K562 (cell line): ENCODE measurements at regions not wholly inside any gene's neighbourhood (a gene's known extent, or its start where the extent isn't known, plus 50 kb on each side); places are given as distances from the start of the nearest gene placed in this dataset.

Source experiments
- ATAC-seq: fragments of 200-7000 bp; cut with Tn5 transposase; 3 replicates; pipeline ENCODE4 v1.9.1; 2020; ENCODE audit warnings: moderate library complexity
- BruUV-seq: library from RNA; stranded (reverse); fragments of 400-500 nt; replicated peaks from 2 replicates; lab custom pipeline; 2021; lab: Mats Ljungman, UMichigan
- CTCF ChIA-PET: fragments of 300-600 bp; formaldehyde crosslinking; extraction: SDS; loops from one replicate; lab custom pipeline; 2021; ENCODE audit warnings: low intra/inter-chr PET ratio; lab: Yijun Ruan, JAX
- POLR2A ChIA-PET: fragments of 300-600, 350-650 bp; sonication (Branson Sonifier 250); formaldehyde crosslinking; extraction: SDS; loops from one replicate; lab custom pipeline; 2021; ENCODE audit warnings: antibody characterized with exemption, inconsistent platforms; lab: Yijun Ruan, JAX
- DNase-seq, 4 experiments: peaks; one replicate each; pipeline versions ENCODE4 v3.0.0 to v3.0.0-alpha.2; 2011 to 2018; ENCODE audit warnings: low spot score in 3 of 4, mixed read lengths in 3 of 4; ENCODE audit errors: extremely low read depth in 1 of 4
- FAIRE-seq: peaks from 2 replicates; lab custom pipeline; 2011; peaks lifted over from hg19 to GRCh38; lab: Jason Lieb, UNC
- H2AFZ ChIP-seq: 2 replicates; pipeline ENCODE4 v1.6.0; 2011; ENCODE audit warnings: low read depth, low read length, control low read depth, inconsistent platforms
- H3K27ac ChIP-seq: fragments of 200-600 bp; 3 replicates; pipeline ENCODE4 v1.8.0; 2011; ENCODE audit warnings: low read depth, mild to moderate bottlenecking, control low read depth, inconsistent platforms, low read length, moderate library complexity, mixed read lengths; ENCODE audit errors: extremely low read depth
- H3K27me3 ChIP-seq, 2 experiments: fragments of 300-600 bp in 1 of 2; 2 replicates in 1 of 2; 3 replicates in 1 of 2; pipeline versions ENCODE4 v1.6.0 to v1.8.0; 2011; ENCODE audit warnings: inconsistent platforms in 2 of 2, low read length in 2 of 2, mild to moderate bottlenecking in 1 of 2, mixed read lengths in 1 of 2, moderate library complexity in 1 of 2; ENCODE audit not compliant: control insufficient read depth in 2 of 2, insufficient read depth in 2 of 2
- H3K36me3 ChIP-seq: fragments of 300-600 bp; 3 replicates; pipeline ENCODE4 v1.8.0; 2011; ENCODE audit warnings: mild to moderate bottlenecking, low read length, inconsistent platforms; ENCODE audit not compliant: control insufficient read depth, insufficient read depth
- H3K4me1 ChIP-seq, 2 experiments: fragments of 200-600 bp in 1 of 2; replicated peaks in 1 of 2; 2 replicates in 1 of 2; 3 replicates in 1 of 2; pipeline versions ENCODE4 v1.5.1 to v1.8.0; 2011; ENCODE audit warnings: inconsistent platforms in 2 of 2, low read length in 2 of 2, mild to moderate bottlenecking in 1 of 2, mixed read lengths in 1 of 2, moderate library complexity in 1 of 2; ENCODE audit not compliant: control insufficient read depth in 2 of 2, insufficient read depth in 2 of 2
- H3K4me2 ChIP-seq: 2 replicates; pipeline ENCODE4 v1.6.1; 2011; ENCODE audit warnings: low read length, control low read depth, inconsistent platforms, mixed read lengths; ENCODE audit not compliant: insufficient read depth
- H3K4me3 ChIP-seq: fragments of 200-600 bp; sonication (generic), shearing (Covaris generic); 2 replicates; pipeline ENCODE4 v1.5.1; 2016; ENCODE audit warnings: control low read depth, inconsistent platforms
- H3K79me2 ChIP-seq: fragments of 200-600 bp; 3 replicates; pipeline ENCODE4 v1.8.0; 2011; ENCODE audit warnings: low read length, inconsistent platforms; ENCODE audit not compliant: control insufficient read depth, insufficient read depth
- H3K9ac ChIP-seq, 2 experiments: 2 replicates each; pipeline versions ENCODE4 v1.6.0 to v1.6.1; 2011; ENCODE audit warnings: low read depth in 2 of 2, low read length in 2 of 2, control low read depth in 1 of 2, inconsistent platforms in 1 of 2, mild to moderate bottlenecking in 1 of 2, mixed read lengths in 1 of 2; ENCODE audit not compliant: insufficient read depth in 1 of 2
- H3K9me1 ChIP-seq: one replicate; pipeline ENCODE4 v1.6.0; 2011; ENCODE audit warnings: inconsistent platforms, mild to moderate bottlenecking, low read length, moderate library complexity; ENCODE audit not compliant: control insufficient read depth, insufficient read depth
- H3K9me3 ChIP-seq: replicated peaks from 2 replicates; pipeline ENCODE4 v1.5.1; 2011; ENCODE audit warnings: low read depth, low read length, inconsistent platforms; ENCODE audit not compliant: control insufficient read depth, insufficient read depth
- H4K20me1 ChIP-seq: replicated peaks from 2 replicates; pipeline ENCODE4 v1.6.1; 2011; ENCODE audit warnings: low read length, inconsistent platforms, mixed read lengths; ENCODE audit not compliant: control insufficient read depth, insufficient read depth
- ATF7 ChIP-seq: fragments of 450-650 bp; IDR thresholded peaks from 2 replicates; pipeline ENCODE4 v1.7.1; 2014; ENCODE audit warnings: mild to moderate bottlenecking, moderate library complexity
- CREM ChIP-seq: IDR thresholded peaks from 2 replicates; pipeline ENCODE4 v1.6.1; 2014; ENCODE audit warnings: antibody characterized with exemption, low read depth
- E2F8 ChIP-seq: fragments of 450-650 bp; IDR thresholded peaks from 2 replicates; pipeline ENCODE4 v1.7.1; 2018; ENCODE audit warnings: mild to moderate bottlenecking, low read depth; ENCODE audit not compliant: partially characterized antibody
- ETV5 ChIP-seq: sonication (generic); formaldehyde crosslinking; IDR thresholded peaks from 2 replicates; pipeline ENCODE4 v1.4.0; 2020; ENCODE audit warnings: low read depth, mild to moderate bottlenecking, missing genetic modification reagents
- GABPA ChIP-seq: fragments of 200-800 bp; sonication (Bioruptor generic); conservative IDR thresholded peaks from 2 replicates; pipeline ENCODE4 v1.6.1; 2016; ENCODE audit warnings: low read depth, missing genetic modification characterization, missing compliant biosample characterization
- JUND ChIP-seq, 2 experiments: IDR thresholded peaks; 2 replicates in 1 of 2; 3 replicates in 1 of 2; pipeline ENCODE4 v1.6.1; 2011; ENCODE audit warnings: borderline replicate concordance in 2 of 2, low read depth in 2 of 2, low read length in 2 of 2, improper control_type of control experiment in 1 of 2, missing biosample characterization in 1 of 2, missing genetic modification characterization in 1 of 2, missing genetic modification reagents in 1 of 2
- MAFG ChIP-seq: fragments of 450-650 bp; conservative IDR thresholded peaks from 2 replicates; pipeline ENCODE4 v1.6.1; 2016; ENCODE audit warnings: missing genetic modification characterization, missing compliant biosample characterization
- SPI1 ChIP-seq: IDR thresholded peaks from 2 replicates; pipeline ENCODE4 v1.6.1; 2011; ENCODE audit warnings: low read depth, low read length, control low read depth, borderline replicate concordance
- ZFP36 ChIP-seq: fragments of 150-350 bp; IDR thresholded peaks from 2 replicates; pipeline ENCODE4 v1.6.1; 2018; ENCODE audit warnings: low read length, low read depth; ENCODE audit not compliant: partially characterized antibody
- ZNF174 ChIP-seq: fragments of 250-450 bp; sonication (Bioruptor Pico); IDR thresholded peaks from 2 replicates; pipeline ENCODE4 v1.4.0; 2020; ENCODE audit warnings: mild to moderate bottlenecking
- ZNF57 ChIP-seq: fragments of 450-650 bp; formaldehyde crosslinking; IDR thresholded peaks from 2 replicates; pipeline ENCODE4 v1.4.0; 2020; ENCODE audit warnings: mild to moderate bottlenecking, moderate library complexity
- WGBS: fragments of 100-300 bp; shearing (Covaris generic); methylation state at CpG from one replicate; pipeline ENCODE4 v1.1.6; 2016; ENCODE audit warnings: low coverage, mixed read lengths; ENCODE audit not compliant: insufficient coverage; ENCODE audit errors: missing lambda C conversion rate; 5-methylcytosine and 5-hydroxymethylcytosine counted together
- in situ Hi-C: fragments of 300-500 bp; cut with MboI; formaldehyde crosslinking; loops from 4 replicates; pipeline ENCODE4 v1.15.0; 2018; ENCODE audit warnings: inconsistent platforms, mixed read lengths
- intact Hi-C: fragments of 100-400 bp; cut with micrococcal nuclease; formaldehyde crosslinking; loops from 2 replicates; pipeline ENCODE4 v1.14.2; 2022
- TF ChIP-seq, protein P1 (sequence below): fragments of 450-650 bp; IDR thresholded peaks from 2 replicates; pipeline ENCODE4 v1.6.1; 2016; ENCODE audit warnings: missing biosample characterization, missing genetic modification characterization
- TF ChIP-seq, protein P2 (sequence below): fragments of 250-450 bp; sonication (Bioruptor Pico); IDR thresholded peaks from 2 replicates; pipeline ENCODE4 v1.5.0; 2021

DNA sequence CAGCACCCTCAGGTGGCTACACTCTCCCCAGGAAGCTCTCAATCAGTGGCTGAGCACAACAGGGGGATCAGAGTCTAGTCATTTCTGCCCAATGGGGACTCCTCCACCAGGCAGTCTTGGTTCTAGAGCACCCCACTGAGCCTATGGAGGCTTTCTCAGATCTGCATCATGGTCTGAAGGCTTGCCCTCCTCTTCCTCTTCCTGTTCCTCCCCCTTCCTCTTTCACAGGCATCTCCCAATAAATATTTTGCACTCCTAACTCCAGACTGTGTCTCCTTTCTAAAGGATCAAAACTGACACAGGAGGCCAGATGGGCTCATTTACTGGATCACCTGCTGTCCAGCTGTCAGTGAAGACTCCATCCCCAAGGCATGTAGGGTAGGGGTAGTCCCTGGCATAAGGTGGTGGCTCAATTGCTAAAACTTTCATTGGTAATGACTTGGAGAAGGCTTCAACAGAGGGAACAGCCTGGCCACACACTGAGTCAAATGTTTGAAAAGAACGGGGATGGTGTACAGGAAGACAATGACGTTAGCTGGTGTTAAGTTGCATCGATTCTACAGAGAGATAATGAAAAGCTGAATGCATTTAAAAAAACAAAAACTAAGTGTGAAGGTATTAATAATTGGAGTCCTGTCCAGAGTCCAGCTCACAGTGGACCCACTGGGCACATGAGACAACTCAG lies 84.2 kb upstream of the SLC2A1 start:
- CTCF ChIA-PET = interaction anchor here (0.6 kb wide), 1 partner anchor 1005 kb away, joined by 3 read pairs; no protein-coding TSS in a partner anchor
- TF ChIP-seq ZNF174 = no peak
- TF ChIP-seq, protein P1, sequence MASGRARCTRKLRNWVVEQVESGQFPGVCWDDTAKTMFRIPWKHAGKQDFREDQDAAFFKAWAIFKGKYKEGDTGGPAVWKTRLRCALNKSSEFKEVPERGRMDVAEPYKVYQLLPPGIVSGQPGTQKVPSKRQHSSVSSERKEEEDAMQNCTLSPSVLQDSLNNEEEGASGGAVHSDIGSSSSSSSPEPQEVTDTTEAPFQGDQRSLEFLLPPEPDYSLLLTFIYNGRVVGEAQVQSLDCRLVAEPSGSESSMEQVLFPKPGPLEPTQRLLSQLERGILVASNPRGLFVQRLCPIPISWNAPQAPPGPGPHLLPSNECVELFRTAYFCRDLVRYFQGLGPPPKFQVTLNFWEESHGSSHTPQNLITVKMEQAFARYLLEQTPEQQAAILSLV = no peak
- TF ChIP-seq ZFP36 = peak; percentile 6
- peak; percentile 38 for TF ChIP-seq CREM
- TF ChIP-seq, protein P2, sequence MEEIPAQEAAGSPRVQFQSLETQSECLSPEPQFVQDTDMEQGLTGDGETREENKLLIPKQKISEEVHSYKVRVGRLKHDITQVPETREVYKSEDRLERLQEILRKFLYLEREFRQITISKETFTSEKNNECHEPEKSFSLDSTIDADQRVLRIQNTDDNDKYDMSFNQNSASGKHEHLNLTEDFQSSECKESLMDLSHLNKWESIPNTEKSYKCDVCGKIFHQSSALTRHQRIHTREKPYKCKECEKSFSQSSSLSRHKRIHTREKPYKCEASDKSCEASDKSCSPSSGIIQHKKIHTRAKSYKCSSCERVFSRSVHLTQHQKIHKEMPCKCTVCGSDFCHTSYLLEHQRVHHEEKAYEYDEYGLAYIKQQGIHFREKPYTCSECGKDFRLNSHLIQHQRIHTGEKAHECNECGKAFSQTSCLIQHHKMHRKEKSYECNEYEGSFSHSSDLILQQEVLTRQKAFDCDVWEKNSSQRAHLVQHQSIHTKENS = no peak
- peak; percentile 30; the same call in 1 of the 2 replicates for TF ChIP-seq JUND (IDR thresholded peaks at IDR 0.05; ENCODE audit: borderline replicate concordance, low read depth, low read length)
- peak; percentile 22; the same call in 1 of the 3 replicates for TF ChIP-seq JUND (tag; IDR thresholded peaks at IDR 0.05; ENCODE audit: borderline replicate concordance, low read depth, low read length)
- peak; percentile 67; the same call in 1 of the 2 replicates for TF ChIP-seq SPI1
- TF ChIP-seq ATF7 = peak; percentile 33; the same call in 1 of the 2 replicates
- 0 out of 2 replicates have a peak, but pooled peaks have one; percentile 16 for TF ChIP-seq GABPA
- TF ChIP-seq MAFG (tag) = no peak
- no peak for TF ChIP-seq ETV5
- no peak for TF ChIP-seq E2F8
- peak; percentile 98 for TF ChIP-seq ZNF57 (CRISPR knock-in tag)
- H3K9me1 ChIP-seq = no peaks in the 10 kb centered on the region
- no peaks in the 10 kb centered on the region; the same call in 1 of the 2 replicates for H4K20me1 ChIP-seq
- H3K4me3 ChIP-seq = no peak overlapping the region
- H3K4me2 ChIP-seq = no peak overlapping the region
- 25% methylated on average over 3 of the region's 3 CpGs for WGBS
- intact Hi-C loops (no loop called here), in situ Hi-C loops (no loop called here)
- POLR2A ChIA-PET = interaction anchor here (0.7 kb wide), 1 partner anchor 1361 kb away, joined by 3 read pairs; no protein-coding TSS in a partner anchor
- no peak overlapping the region for H3K27ac ChIP-seq
- BruUV-seq = no TSS peak
- no peak for ATAC-seq
- 0 out of 2 replicates have a peak, but pooled peaks cover 3% of the 10 kb centered on the region for H3K9me3 ChIP-seq
- FAIRE-seq = peak; percentile 6
- no peak for DNase-seq
- no peak overlapping the region for H3K9ac ChIP-seq
- no peaks in the 10 kb centered on the region for H3K79me2 ChIP-seq
- peak overlapping the region; percentile 29; the same call in 1 of the 2 replicates for H2AFZ ChIP-seq
- H3K36me3 ChIP-seq = no peaks in the 10 kb centered on the region
- peaks cover 0 to 11% of the 10 kb centered on the region in 2 experiments; a peak in 1 of 5 replicates for H3K27me3 ChIP-seq
- peaks cover 6 to 20% of the 10 kb centered on the region in 2 experiments for H3K4me1 ChIP-seq
